LNCaP clone FGC (cell line): ENCODE measurements at regions not wholly inside any gene's neighbourhood (a gene's known extent, or its start where the extent isn't known, plus 50 kb on each side); places are given as distances from the start of the nearest gene placed in this dataset.

Experiments used
- DNase-seq: peaks from one replicate; pipeline ENCODE4 v3.0.0-alpha.2; 2011; ENCODE audit warnings: low read depth
- H3K4me3 ChIP-seq: 2 replicates; pipeline ENCODE4 v1.5.1; 2011; ENCODE audit warnings: mild to moderate bottlenecking, low read depth, low read length, control low read depth
- TF ChIP-seq, protein P1 (sequence below): IDR thresholded peaks from 2 replicates; pipeline ENCODE4 v1.5.1; 2012; ENCODE audit warnings: mild to moderate bottlenecking; ENCODE audit not compliant: control insufficient read depth, insufficient read depth; ENCODE audit errors: extremely low read depth

DNA sequence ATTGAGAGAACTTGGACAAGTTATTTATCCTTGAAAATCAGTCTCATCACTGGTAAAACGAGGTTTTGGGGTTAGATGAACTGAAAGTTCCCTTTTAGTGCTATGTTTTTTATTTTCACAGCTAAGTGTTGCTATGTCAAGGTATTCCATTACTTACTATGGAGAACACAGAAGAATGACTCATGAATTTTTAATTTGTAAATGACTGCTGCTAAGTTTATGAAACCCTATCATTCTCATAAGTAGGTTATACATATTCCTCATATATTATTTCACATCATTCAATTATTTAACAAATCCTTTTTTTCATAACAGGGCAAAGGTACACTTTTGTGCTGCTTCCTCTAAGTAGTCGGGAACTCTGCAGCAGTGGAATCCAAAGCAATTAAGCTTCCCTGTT is 52.2 kb upstream of the ATP1A1 start:
- H3K4me3 ChIP-seq, result no peak overlapping the region
- DNase-seq, result no peak
- TF ChIP-seq, protein P1, sequence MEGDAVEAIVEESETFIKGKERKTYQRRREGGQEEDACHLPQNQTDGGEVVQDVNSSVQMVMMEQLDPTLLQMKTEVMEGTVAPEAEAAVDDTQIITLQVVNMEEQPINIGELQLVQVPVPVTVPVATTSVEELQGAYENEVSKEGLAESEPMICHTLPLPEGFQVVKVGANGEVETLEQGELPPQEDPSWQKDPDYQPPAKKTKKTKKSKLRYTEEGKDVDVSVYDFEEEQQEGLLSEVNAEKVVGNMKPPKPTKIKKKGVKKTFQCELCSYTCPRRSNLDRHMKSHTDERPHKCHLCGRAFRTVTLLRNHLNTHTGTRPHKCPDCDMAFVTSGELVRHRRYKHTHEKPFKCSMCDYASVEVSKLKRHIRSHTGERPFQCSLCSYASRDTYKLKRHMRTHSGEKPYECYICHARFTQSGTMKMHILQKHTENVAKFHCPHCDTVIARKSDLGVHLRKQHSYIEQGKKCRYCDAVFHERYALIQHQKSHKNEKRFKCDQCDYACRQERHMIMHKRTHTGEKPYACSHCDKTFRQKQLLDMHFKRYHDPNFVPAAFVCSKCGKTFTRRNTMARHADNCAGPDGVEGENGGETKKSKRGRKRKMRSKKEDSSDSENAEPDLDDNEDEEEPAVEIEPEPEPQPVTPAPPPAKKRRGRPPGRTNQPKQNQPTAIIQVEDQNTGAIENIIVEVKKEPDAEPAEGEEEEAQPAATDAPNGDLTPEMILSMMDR, result no peak

DNA sequence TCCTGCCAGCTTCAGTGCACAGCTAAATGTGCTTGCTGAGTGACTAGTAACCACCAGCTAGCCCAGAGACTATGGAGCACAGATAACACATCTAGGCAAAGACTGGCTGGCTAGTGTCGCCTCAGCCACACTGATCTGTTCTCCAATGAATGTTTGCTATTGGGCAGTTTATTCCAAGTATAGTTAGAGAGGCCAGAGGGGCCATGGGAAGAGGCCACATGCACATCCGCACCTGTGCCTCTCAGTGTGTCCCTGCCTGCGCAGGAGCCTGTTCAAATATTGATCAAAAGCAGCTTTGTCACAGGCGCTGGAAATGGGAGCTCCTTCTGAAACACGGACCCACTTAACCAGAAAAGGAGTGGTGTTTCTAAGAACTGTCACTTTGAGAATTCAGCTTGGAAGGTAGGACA is 51.3 kb upstream of the ATP1A1 start:
- no peak for DNase-seq
- TF ChIP-seq, protein P1, result no peak
- no peak overlapping the region for H3K4me3 ChIP-seq

DNA sequence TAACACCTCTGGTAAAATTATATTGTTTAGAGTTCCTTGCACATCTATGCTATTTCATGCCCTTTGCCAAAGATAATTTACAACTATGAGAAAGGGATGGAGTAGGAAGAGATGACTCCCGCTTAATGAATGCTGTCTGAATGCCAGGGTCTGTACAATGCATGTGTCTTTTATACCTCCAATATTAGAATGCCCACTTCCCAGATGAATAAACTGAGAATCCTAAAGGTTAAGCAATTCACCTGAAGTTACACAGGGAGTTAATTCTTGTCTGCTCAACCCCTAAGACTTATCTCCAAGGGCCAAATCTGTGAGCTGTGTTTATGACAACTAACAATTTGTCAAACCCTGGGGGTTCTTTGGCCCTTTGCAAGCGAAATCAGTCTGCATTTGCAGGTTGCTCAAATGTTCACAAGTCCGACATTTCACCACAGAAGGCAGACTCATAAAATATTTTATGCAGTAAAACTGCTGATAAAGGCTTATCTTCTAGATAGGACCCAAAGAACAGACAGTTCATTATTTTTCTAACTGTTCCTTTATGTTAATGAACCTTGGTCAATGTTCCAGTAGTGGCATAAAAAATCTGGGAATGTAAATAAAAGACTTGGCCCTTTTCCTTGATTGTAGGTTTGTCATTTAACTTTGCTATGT is 50.2 kb upstream of the ATP1A1 start:
- peak; percentile 82 for DNase-seq
- TF ChIP-seq, protein P1, result no peak

More for the DNA sequence above, 50.2 kb upstream of the ATP1A1 start:
- H3K4me3 ChIP-seq, result no peak overlapping the region
